Adrenal gland (tissue), 9 donors: ENCODE measurements at regions not wholly inside any gene's neighbourhood (a gene's known extent, or its start where the extent isn't known, plus 50 kb on each side); places are given as distances from the start of the nearest gene placed in this dataset.
A peak's percentile ranks its signal among the peaks of the same experiment; 100 is the strongest.

Source experiments
- DNase-seq, 7 donors: peaks; one replicate each; pipeline ENCODE4 v3.0.0-alpha.2; 2019 to 2020
- H3K27ac ChIP-seq, 5 donors: fragments of 200-600 bp; sonication (generic) in 4 of 5; 1 replicate in 3 of 5; 2 replicates in 2 of 5; pipeline versions ENCODE4 v1.5.1 to v1.8.0; 2016 to 2020; ENCODE audit warnings: mild to moderate bottlenecking in 1 of 5
- H3K27me3 ChIP-seq: fragments of 200-600 bp; 2 replicates; pipeline ENCODE4 v1.8.0; 2021
- H3K36me3 ChIP-seq, 2 donors: fragments of 200-600 bp; replicated peaks in 1 of 2; 1 replicate in 1 of 2; 2 replicates in 1 of 2; pipeline versions ENCODE4 v1.5.1 to v1.8.0; 2018 to 2022
- H3K4me1 ChIP-seq, 2 donors: fragments of 200-600 bp; replicated peaks in 1 of 2; 1 replicate in 1 of 2; 2 replicates in 1 of 2; pipeline versions ENCODE4 v1.5.1 to v1.8.0; 2018 to 2021
- H3K4me3 ChIP-seq, 4 donors: fragments of 200-600 bp; sonication (generic) in 3 of 4; one replicate each; pipeline ENCODE4 v1.5.1; 2016 to 2018
- H3K9me3 ChIP-seq, 3 donors: fragments of 200-600 bp; sonication (generic) in 1 of 3; replicated peaks in 1 of 3; 1 replicate in 2 of 3; 2 replicates in 1 of 3; pipeline versions ENCODE4 v1.5.1 to v1.8.0; 2016 to 2021
- POLR2A ChIP-seq, 2 donors: fragments of 450-650 bp; IDR thresholded peaks; one replicate each; pipeline ENCODE4 v1.6.1; 2017; ENCODE audit warnings: antibody characterized with exemption in 2 of 2, mild to moderate bottlenecking in 2 of 2, moderate library complexity in 1 of 2
- WGBS, 4 donors: extraction: QIAGEN DNeasy Blood & Tissue Kit in 2 of 4; methylation state at CpG; one replicate each; pipeline versions ENCODE4 v1.1.5 to v1.1.7; 2013 to 2017; 5-methylcytosine and 5-hydroxymethylcytosine counted together
- intact Hi-C, 2 donors: fragments of 100-400 bp; cut with DNase I; formaldehyde crosslinking; loops; one replicate each; pipeline versions ENCODE4 v1.14.1 to v1.15.0; 2022 to 2023
- TF ChIP-seq, protein P1 (sequence below), 6 experiments: fragments of 450-650 bp in 4 of 6; fragments of 200-600 bp in 2 of 6; sonication (generic) in 1 of 6; IDR thresholded peaks; 1 replicate in 5 of 6; 2 replicates in 1 of 6; pipeline versions ENCODE4 v1.5.1 to v1.8.0; 2016 to 2021; ENCODE audit warnings: antibody characterized with exemption in 6 of 6, mild to moderate bottlenecking in 2 of 6, moderate library complexity in 1 of 6
- donor health status: healthy with polysubstance abuse.
- donor health status: Bipolar disorder and iron deficiency.
- donor health status: DM: yes; HTN: yes; CAD: no.
- donor health status: DM: no; HTN: no; CAD: no.
- donor health status: DM: no; HTN: no; CAD: no.

GRCh38 chr7:155868955-155869783, 56.9 kb upstream of the SHH start:
- Histone ChIP-seq H3K27me3 (no peaks in the 10 kb centered on the region), H3K9me3 (no peaks in the 10 kb centered on the region), H3K4me3 (no peak overlapping the region), H3K4me1 (peaks cover 0 to 3% of the 10 kb centered on the region in 2 donors), H3K27ac (no peak overlapping the region), H3K36me3 (no peaks in the 10 kb centered on the region)
- 87 to 89% (median 88%) methylated on average over 10 of the region's 10 CpGs for WGBS, 4 donors
- no peak for TF ChIP-seq POLR2A (IDR thresholded peaks at IDR 0.05)
- TF ChIP-seq, protein P1, sequence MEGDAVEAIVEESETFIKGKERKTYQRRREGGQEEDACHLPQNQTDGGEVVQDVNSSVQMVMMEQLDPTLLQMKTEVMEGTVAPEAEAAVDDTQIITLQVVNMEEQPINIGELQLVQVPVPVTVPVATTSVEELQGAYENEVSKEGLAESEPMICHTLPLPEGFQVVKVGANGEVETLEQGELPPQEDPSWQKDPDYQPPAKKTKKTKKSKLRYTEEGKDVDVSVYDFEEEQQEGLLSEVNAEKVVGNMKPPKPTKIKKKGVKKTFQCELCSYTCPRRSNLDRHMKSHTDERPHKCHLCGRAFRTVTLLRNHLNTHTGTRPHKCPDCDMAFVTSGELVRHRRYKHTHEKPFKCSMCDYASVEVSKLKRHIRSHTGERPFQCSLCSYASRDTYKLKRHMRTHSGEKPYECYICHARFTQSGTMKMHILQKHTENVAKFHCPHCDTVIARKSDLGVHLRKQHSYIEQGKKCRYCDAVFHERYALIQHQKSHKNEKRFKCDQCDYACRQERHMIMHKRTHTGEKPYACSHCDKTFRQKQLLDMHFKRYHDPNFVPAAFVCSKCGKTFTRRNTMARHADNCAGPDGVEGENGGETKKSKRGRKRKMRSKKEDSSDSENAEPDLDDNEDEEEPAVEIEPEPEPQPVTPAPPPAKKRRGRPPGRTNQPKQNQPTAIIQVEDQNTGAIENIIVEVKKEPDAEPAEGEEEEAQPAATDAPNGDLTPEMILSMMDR (IDR thresholded peaks at IDR 0.05): no peak
- DNase-seq: peak in 3 of 7 donors; percentile 13 to 48 (median 18)
- intact Hi-C loops: no loop called here

GRCh38 chr7:155867734-155868400, 55.6 kb upstream of the SHH start:
- no peak for TF ChIP-seq POLR2A (IDR thresholded peaks at IDR 0.05)
- TF ChIP-seq, protein P1 (IDR thresholded peaks at IDR 0.05): no peak
- peak in 5 of 7 donors; percentile 28 to 53 (median 35) for DNase-seq
- WGBS, 4 donors: 64 to 79% (median 69%) methylated on average over 6 of the region's 6 CpGs
- Histone ChIP-seq H3K9me3 (no peaks in the 10 kb centered on the region), H3K27ac (peak overlapping the region in 2 of 5 donors; percentile 36 to 47), H3K4me3 (no peak overlapping the region), H3K4me1 (peaks cover 2 to 6% of the 10 kb centered on the region in 2 donors), H3K27me3 (no peaks in the 10 kb centered on the region), H3K36me3 (no peaks in the 10 kb centered on the region)
- intact Hi-C loops: no loop called here

DNA sequence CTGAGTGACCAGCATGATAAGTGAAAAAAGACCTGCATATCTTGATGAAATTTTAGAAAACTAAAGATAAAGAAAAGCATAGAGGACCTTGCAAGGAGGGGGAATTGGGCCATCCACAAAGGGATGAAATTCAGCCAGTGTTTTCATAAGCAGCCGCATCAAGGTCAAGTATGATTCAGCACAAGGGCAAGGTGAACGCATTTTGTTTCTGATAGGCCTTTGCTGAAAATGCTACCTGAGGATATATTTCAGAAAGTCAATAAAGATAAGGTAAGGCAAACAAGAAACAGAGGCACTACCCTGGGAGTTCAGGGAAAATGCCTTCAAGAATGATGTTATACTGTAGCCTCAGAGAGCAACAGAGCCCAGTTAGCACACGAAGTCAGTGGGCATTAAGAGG, 55.0 kb upstream of the SHH start:
- Histone ChIP-seq H3K4me3 (no peak overlapping the region), H3K4me1 (peaks cover 3 to 12% of the 10 kb centered on the region in 2 donors), H3K27ac (peak overlapping the region in 2 of 5 donors; percentile 36 to 47), H3K36me3 (no peaks in the 10 kb centered on the region), H3K27me3 (no peaks in the 10 kb centered on the region), H3K9me3 (no peaks in the 10 kb centered on the region)
- 41 to 47% (median 44%) methylated on average over 3 of the region's 3 CpGs for WGBS, 4 donors
- peak in 6 of 7 donors; percentile 23 to 51 (median 38) for DNase-seq
- intact Hi-C loops: no loop called here
- TF ChIP-seq, protein P1 (IDR thresholded peaks at IDR 0.05): no peak
- no peak for TF ChIP-seq POLR2A (IDR thresholded peaks at IDR 0.05)

- Histone ChIP-seq H3K27ac (no peak overlapping the region), H3K4me1 (peaks cover 6 to 19% of the 10 kb centered on the region in 2 donors), H3K36me3 (no peaks in the 10 kb centered on the region), H3K9me3 (no peaks in the 10 kb centered on the region), H3K27me3 (no peaks in the 10 kb centered on the region), H3K4me3 (no peak overlapping the region)
- 68 to 80% (median 78%) methylated on average over 16 to 19 of the region's 19 CpGs for WGBS, 4 donors
- DNase-seq: peak in 4 of 7 donors; percentile 16 to 35 (median 16)
- no peak for TF ChIP-seq POLR2A (IDR thresholded peaks at IDR 0.05)
- TF ChIP-seq, protein P1 (IDR thresholded peaks at IDR 0.05): no peak
- intact Hi-C loops: no loop called here
Measured at GRCh38 chr7:155865830-155866525, 53.7 kb upstream of the SHH start.
